ENCODE measurements at regions not wholly inside any gene's neighbourhood (a gene's known extent, or its start where the extent isn't known, plus 50 kb on each side); places are given as distances from the start of the nearest gene placed in this dataset.
"Not testable (repeated sequence)": the region's sequence is repeated elsewhere in the genome, so short reads cannot be mapped to it uniquely, and the experiment has no call there.

GRCh38 chr4:123501733-123502132 is 105.1 kb downstream of the SPRY1 start:
- DNase-seq: no peak

- no peak for DNase-seq
Measured at GRCh38 chr4:123503698-123504363, 107.2 kb downstream of the SPRY1 start.

- no peak for DNase-seq
Measured at GRCh38 chr4:123505095-123506010, 108.8 kb downstream of the SPRY1 start.

- DNase-seq: no peak
Measured at GRCh38 chr4:123506011-123506695, 109.6 kb downstream of the SPRY1 start.

GRCh38 chr4:123507376-123507775 is 110.8 kb downstream of the SPRY1 start:
- no peak for DNase-seq

GRCh38 chr4:123510221-123510620 is 113.6 kb downstream of the SPRY1 start:
- DNase-seq: no peak

GRCh38 chr4:123510659-123511058 is 114.1 kb downstream of the SPRY1 start:
- DNase-seq: no peak

- DNase-seq: no peak
Measured at GRCh38 chr4:123516576-123516975, 120.0 kb downstream of the SPRY1 start.

GRCh38 chr4:123517176-123517575 is 120.6 kb downstream of the SPRY1 start:
- DNase-seq: no peak

GRCh38 chr4:123517971-123518370 is 121.4 kb downstream of the SPRY1 start:
- DNase-seq: no peak

- DNase-seq: no peak
Measured at GRCh38 chr4:123520325-123520724, 123.7 kb downstream of the SPRY1 start.

GRCh38 chr4:123522081-123522480 is 125.5 kb downstream of the SPRY1 start:
- DNase-seq: no peak

- no peak for DNase-seq
Measured at GRCh38 chr4:123522646-123523045, 126.1 kb downstream of the SPRY1 start.

- no peak for DNase-seq
Measured at GRCh38 chr4:123524958-123525628, 128.5 kb downstream of the SPRY1 start.

GRCh38 chr4:123526511-123526910 is 129.9 kb downstream of the SPRY1 start:
- DNase-seq: no peak

- no peak for DNase-seq
Measured at GRCh38 chr4:123528501-123529277, 132.1 kb downstream of the SPRY1 start.

GRCh38 chr4:123529278-123529568 is 132.6 kb downstream of the SPRY1 start:
- DNase-seq: no peak

GRCh38 chr4:123530357-123530756 is 133.8 kb downstream of the SPRY1 start:
- DNase-seq: no peak

- DNase-seq: no peak
Measured at GRCh38 chr4:123535037-123535748, 138.6 kb downstream of the SPRY1 start.

GRCh38 chr4:123536225-123536624 is 139.6 kb downstream of the SPRY1 start:
- DNase-seq: no peak

- not testable (repeated sequence) for DNase-seq
Measured at GRCh38 chr4:123537906-123538402, 141.4 kb downstream of the SPRY1 start.

Data from effector CD4-positive, alpha-beta T cell (primary cell).